ENCODE measurements at regions not wholly inside any gene's neighbourhood (a gene's known extent, or its start where the extent isn't known, plus 50 kb on each side); places are given as distances from the start of the nearest gene placed in this dataset.
A peak's percentile ranks its signal among the peaks of the same experiment; 100 is the strongest.
"Not testable (repeated sequence)": the region's sequence is repeated elsewhere in the genome, so short reads cannot be mapped to it uniquely, and the experiment has no call there.

DNA sequence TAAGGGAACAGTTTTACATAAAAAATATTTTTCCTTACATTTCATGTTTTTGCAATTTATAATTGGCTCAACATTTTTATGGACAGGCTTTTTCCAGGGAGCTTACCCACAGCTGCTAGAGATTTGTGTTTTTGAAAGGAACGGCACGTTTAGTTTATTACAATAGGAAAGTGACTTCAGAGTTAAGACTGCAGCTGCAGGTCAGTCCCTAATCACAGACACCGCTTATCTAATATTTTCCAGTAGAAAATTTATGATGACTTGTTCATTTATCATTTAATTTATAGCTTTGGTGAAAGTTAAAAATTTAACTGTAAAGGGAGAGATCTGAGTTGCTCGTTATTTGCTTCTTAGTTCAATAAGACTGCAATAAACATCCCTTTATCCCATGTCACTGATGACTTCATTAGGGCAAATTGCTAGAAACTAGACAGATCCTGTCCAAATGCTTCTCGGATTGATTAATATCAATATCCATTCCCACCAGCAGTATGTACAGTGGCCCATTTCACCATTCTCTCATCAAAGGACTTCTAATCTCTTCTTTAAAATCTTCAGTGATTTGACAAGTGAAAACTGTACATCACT is 97.0 kb upstream of the ODAD2 start:
- ChIA-PET POLR2A (no interaction called here), CTCF (no interaction called here)
- no peak overlapping the region for H3K4me3 ChIP-seq (ENCODE audit: low read depth, low read length)
- TF ChIP-seq, protein P1, sequence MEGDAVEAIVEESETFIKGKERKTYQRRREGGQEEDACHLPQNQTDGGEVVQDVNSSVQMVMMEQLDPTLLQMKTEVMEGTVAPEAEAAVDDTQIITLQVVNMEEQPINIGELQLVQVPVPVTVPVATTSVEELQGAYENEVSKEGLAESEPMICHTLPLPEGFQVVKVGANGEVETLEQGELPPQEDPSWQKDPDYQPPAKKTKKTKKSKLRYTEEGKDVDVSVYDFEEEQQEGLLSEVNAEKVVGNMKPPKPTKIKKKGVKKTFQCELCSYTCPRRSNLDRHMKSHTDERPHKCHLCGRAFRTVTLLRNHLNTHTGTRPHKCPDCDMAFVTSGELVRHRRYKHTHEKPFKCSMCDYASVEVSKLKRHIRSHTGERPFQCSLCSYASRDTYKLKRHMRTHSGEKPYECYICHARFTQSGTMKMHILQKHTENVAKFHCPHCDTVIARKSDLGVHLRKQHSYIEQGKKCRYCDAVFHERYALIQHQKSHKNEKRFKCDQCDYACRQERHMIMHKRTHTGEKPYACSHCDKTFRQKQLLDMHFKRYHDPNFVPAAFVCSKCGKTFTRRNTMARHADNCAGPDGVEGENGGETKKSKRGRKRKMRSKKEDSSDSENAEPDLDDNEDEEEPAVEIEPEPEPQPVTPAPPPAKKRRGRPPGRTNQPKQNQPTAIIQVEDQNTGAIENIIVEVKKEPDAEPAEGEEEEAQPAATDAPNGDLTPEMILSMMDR (IDR thresholded peaks at IDR 0.05; ENCODE audit: insufficient read depth, low read length, missing control alignments) = no peak
- no peak for DNase-seq (ENCODE audit: low read depth, low spot score)

DNA sequence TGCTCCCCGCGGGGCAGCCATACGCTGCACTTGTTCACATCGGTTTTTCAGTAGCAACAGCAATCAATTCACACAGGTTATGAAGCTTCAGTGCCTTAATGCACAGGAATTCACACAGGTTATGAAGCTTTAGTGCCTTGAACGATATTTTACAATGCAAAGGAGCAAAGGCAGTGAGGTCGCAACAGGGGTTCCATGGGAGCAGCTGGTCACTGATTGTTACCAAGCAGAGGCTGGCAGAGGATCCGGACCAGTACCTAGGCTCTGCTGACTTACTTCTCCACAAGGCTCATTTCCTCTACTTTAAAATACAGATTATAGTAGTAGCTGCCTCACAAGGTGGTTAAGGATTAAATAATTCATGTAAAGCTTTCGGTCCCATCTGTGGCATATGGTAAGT is 95.2 kb upstream of the ODAD2 start:
- no peak for DNase-seq (ENCODE audit: low read depth, low spot score)
- ChIA-PET POLR2A (no interaction called here), CTCF (interaction anchor here (1.0 kb wide), 1 partner anchor 11 kb away, joined by 4 read pairs; no protein-coding TSS in a partner anchor)
- H3K4me3 ChIP-seq (ENCODE audit: low read depth, low read length) = no peak overlapping the region
- TF ChIP-seq, protein P1 (IDR thresholded peaks at IDR 0.05; ENCODE audit: insufficient read depth, low read length, missing control alignments) = no peak

DNA sequence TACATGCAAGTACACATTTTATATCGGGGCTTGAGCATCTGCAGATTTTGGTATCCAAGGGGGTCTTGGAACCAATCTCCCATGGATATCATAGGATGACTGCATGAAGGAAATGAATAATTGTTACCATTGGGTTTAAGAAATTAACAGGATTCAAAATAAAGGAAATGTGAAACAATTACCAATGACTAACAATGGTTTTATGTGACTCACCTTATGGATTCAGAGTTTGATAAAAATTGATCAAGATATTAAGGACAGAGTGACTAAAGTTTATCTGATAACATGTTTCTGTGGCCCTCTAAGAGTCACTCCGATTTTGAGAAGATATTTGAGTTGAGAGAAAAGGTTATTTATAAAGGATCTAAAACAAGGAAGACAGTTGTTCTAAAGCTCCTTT is 93.0 kb upstream of the ODAD2 start:
- POLR2A ChIA-PET = no interaction called here
- TF ChIP-seq, protein P1 (IDR thresholded peaks at IDR 0.05; ENCODE audit: insufficient read depth, low read length, missing control alignments) = no peak
- no peak for DNase-seq (ENCODE audit: low read depth, low spot score)
- CTCF ChIA-PET = no interaction called here
- H3K4me3 ChIP-seq (ENCODE audit: low read depth, low read length) = no peak overlapping the region

DNA sequence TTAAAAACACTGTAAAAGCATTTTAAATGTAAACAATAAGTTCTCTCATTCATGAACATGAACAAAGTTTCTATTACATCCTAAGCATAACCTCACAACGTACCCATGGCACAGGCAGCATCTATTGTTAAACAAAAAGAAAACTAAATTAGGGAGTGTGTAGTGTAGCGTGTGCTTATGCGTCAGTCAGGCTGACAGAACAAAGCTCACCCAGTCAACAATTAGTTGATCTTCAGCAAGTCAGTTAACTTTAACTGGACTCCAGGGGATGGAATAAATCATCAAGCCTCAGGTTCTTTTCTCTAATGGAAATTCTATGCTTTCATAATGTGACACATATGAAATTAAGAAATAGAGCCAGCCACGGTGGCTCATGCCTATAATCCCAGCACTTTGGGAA is 91.6 kb upstream of the ODAD2 start:
- ChIA-PET POLR2A (no interaction called here), CTCF (interaction anchor here (1.4 to 1.5 kb wide), 2 partner anchors 9 to 151 kb away, joined by 3 to 5 read pairs; no protein-coding TSS in a partner anchor)
- TF ChIP-seq, protein P1 (IDR thresholded peaks at IDR 0.05; ENCODE audit: insufficient read depth, low read length, missing control alignments) = no peak
- DNase-seq (ENCODE audit: low read depth, low spot score) = no peak
- H3K4me3 ChIP-seq (ENCODE audit: low read depth, low read length) = no peak overlapping the region

DNA sequence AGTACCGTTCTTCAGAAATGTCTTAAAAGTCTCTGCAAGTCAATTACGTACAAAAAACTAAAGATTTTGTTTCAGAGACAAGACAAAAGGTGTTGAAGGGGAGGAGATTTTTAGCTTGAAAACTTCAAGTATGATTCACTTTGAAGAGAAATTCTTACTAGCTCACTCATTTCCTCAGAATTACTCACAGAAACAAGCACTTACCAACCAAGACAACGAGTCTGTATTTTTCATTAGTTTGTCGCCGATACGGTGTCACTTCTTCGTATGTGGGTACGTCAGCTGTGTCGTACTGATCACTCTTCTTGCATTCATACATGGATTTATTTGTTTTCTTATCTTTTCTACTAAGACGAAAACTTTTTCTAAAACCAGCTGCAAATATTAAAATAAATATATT is 90.6 kb upstream of the ODAD2 start:
- POLR2A ChIA-PET = no interaction called here

DNA sequence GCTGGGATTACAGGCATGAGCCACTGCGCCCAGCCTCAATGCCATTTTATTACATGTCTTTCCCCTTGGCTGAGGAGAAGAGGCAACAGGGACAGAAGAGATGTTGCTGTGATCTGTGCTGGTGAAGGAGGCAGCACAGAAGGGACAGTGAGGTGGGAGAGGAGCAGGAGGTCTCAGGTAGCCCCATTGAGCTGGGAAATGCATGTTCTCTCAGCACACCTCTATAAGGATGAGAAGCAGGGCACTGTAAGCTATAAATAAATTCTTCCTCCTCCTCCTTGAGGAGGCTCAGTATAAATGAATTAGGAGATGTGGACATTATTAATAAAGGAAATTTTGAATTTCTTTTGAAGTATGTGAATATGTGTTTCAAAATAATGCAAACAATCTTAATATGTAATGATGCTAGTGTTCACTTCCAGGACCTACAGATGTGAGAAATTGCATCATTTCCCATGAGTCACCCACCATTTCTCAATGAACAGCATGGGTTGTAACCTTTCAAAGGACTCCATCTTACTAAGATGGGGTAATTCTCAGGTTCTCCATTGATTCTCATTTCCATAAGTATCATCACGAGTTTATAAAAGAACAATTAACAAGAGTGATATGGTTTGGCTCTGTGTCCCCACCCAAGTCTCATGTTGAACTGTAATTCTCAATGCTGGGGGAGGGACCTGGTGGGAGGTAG is 88.9 kb upstream of the ODAD2 start:
- CTCF ChIA-PET = interaction anchor here (1.6 kb wide), 1 partner anchor 14 kb away, joined by 3 read pairs; no protein-coding TSS in a partner anchor
- POLR2A ChIA-PET = no interaction called here
- TF ChIP-seq, protein P1 (IDR thresholded peaks at IDR 0.05; ENCODE audit: insufficient read depth, low read length, missing control alignments) = no peak
- DNase-seq (ENCODE audit: low read depth, low spot score) = no peak
- H3K4me3 ChIP-seq (ENCODE audit: low read depth, low read length) = no peak overlapping the region

More for the DNA sequence above, 90.6 kb upstream of the ODAD2 start:
- CTCF ChIA-PET = interaction anchor here (1.4 to 1.5 kb wide), 2 partner anchors 10 to 152 kb away, joined by 3 to 5 read pairs; no protein-coding TSS in a partner anchor
- peak; percentile 56 for DNase-seq (ENCODE audit: low read depth, low spot score)
- no peak overlapping the region for H3K4me3 ChIP-seq (ENCODE audit: low read depth, low read length)
- TF ChIP-seq, protein P1 (IDR thresholded peaks at IDR 0.05; ENCODE audit: insufficient read depth, low read length, missing control alignments) = no peak

DNA sequence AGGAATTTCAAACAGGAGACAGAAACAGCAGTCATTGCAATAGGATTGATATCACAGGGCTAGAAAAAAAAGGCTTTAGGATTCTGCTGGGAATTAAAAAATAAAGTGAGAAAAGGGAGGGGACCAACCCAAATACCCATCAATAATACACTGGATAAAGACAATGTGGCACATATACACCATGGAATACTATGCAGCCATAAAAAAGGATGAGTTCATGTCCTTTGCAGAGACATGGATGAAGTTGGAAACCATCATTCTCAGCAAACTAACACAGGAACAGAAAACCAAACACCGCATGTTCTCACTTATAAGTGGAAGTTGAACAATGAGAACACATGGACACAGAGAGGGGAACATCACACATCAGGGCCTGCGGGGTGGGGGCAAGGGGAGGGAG is 86.9 kb upstream of the ODAD2 start:
- H3K4me3 ChIP-seq (ENCODE audit: low read depth, low read length); POLR2A ChIA-PET; CTCF ChIA-PET; DNase-seq (ENCODE audit: low read depth, low spot score): not testable (repeated sequence)
